ENCODE measurements at regions not wholly inside any gene's neighbourhood (a gene's known extent, or its start where the extent isn't known, plus 50 kb on each side); places are given as distances from the start of the nearest gene placed in this dataset.

- TF ChIP-seq GATA3 (IDR thresholded peaks at IDR 0.05; ENCODE audit: low read depth, low read length) (no peak), GATA2 (IDR thresholded peaks at IDR 0.05; ENCODE audit: low read depth, low read length) (no peak)
Observed at GRCh38 chr6:156283091-156283490, 494.1 kb upstream of the ARID1B start.
